Hepatocyte (in vitro differentiated cells): ENCODE measurements at regions not wholly inside any gene's neighbourhood (a gene's known extent, or its start where the extent isn't known, plus 50 kb on each side); places are given as distances from the start of the nearest gene placed in this dataset.

Experiments
- DNase-seq: peaks from one replicate; pipeline ENCODE4 v3.0.0-alpha.2; 2016; ENCODE audit warnings: low spot score
- H2AFZ ChIP-seq: fragments of 200-600 bp; sonication (generic); 2 replicates; pipeline ENCODE4 v1.6.0; 2016; ENCODE audit warnings: antibody characterized with exemption, mild to moderate bottlenecking
- H3K27ac ChIP-seq: fragments of 200-600 bp; sonication (generic); 2 replicates; pipeline ENCODE4 v1.5.1; 2016; ENCODE audit warnings: mild to moderate bottlenecking
- H3K27me3 ChIP-seq: fragments of 200-600 bp; sonication (generic); 2 replicates; pipeline ENCODE4 v1.6.1; 2016
- H3K36me3 ChIP-seq: fragments of 200-600 bp; sonication (generic); replicated peaks from 2 replicates; pipeline ENCODE4 v1.5.1; 2016; ENCODE audit warnings: low read depth; ENCODE audit not compliant: insufficient read depth
- H3K4me1 ChIP-seq: fragments of 200-600 bp; sonication (generic); 2 replicates; pipeline ENCODE4 v1.5.1; 2016; ENCODE audit warnings: mild to moderate bottlenecking, moderate library complexity; ENCODE audit not compliant: insufficient read depth
- H3K4me2 ChIP-seq: fragments of 200-600 bp; sonication (generic); 2 replicates; pipeline ENCODE4 v1.6.0; 2016
- H3K4me3 ChIP-seq: fragments of 200-600 bp; sonication (generic); 2 replicates; pipeline ENCODE4 v1.5.1; 2016; ENCODE audit warnings: mild to moderate bottlenecking
- H3K79me2 ChIP-seq: fragments of 200-600 bp; sonication (generic); 2 replicates; pipeline ENCODE4 v1.6.0; 2017; ENCODE audit warnings: mild to moderate bottlenecking
- H3K9me2 ChIP-seq: fragments of 200-600 bp; sonication (generic); replicated peaks from 2 replicates; pipeline ENCODE4 v1.6.0; 2017; ENCODE audit warnings: mild to moderate bottlenecking; ENCODE audit not compliant: insufficient read depth
- H3K9me3 ChIP-seq: fragments of 200-600 bp; sonication (generic); 2 replicates; pipeline ENCODE4 v1.5.1; 2016; ENCODE audit warnings: low read depth, mild to moderate bottlenecking
- H4K20me1 ChIP-seq: fragments of 200-600 bp; sonication (generic); 2 replicates; pipeline ENCODE4 v1.6.0; 2016; ENCODE audit warnings: mild to moderate bottlenecking; ENCODE audit not compliant: insufficient read depth, poor library complexity, severe bottlenecking
- EZH2 ChIP-seq: fragments of 200-600 bp; sonication (generic); IDR thresholded peaks from 2 replicates; pipeline ENCODE4 v1.6.1; 2016; ENCODE audit warnings: antibody characterized with exemption, mild to moderate bottlenecking, borderline replicate concordance
- EZH2phosphoT487 ChIP-seq: fragments of 200-600 bp; sonication (generic); IDR thresholded peaks from one replicate; pipeline ENCODE4 v1.6.1; 2018; ENCODE audit warnings: antibody characterized with exemption, mild to moderate bottlenecking, low read depth, moderate library complexity; ENCODE audit not compliant: unreplicated experiment, severe bottlenecking
- WGBS: methylation state at CpG from one replicate; pipeline ENCODE4 v1.1.6; 2016; ENCODE audit warnings: low lambda C conversion rate; ENCODE audit errors: missing lambda C conversion rate; 5-methylcytosine and 5-hydroxymethylcytosine counted together
- TF ChIP-seq, protein P1 (sequence below): fragments of 200-600 bp; sonication (generic); IDR thresholded peaks from 2 replicates; pipeline ENCODE4 v1.5.1; 2016; ENCODE audit warnings: antibody characterized with exemption, mild to moderate bottlenecking; ENCODE audit not compliant: poor library complexity

DNA sequence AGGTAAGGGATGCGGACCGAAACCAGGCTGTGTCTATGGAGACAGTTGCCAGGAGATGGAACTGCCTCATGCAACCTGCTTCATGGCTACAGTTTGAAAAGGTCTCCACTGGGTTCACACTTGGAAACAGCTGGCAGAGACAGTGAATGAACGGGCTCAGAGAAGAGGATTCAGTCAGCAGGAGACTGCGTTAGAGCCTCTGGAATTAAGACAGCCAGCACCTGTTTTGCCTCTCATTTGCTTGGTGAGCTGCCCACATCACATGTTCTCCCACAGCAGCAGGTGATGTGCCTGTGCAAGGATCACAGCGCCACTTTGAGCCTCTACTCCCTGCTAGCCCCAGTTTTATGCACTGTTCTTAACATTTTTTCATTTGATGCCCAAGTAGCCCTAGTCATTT, 321.0 kb downstream of the PLPP3 start:
- WGBS = 82% methylated on average over 5 of the region's 5 CpGs
- Histone ChIP-seq H3K36me3 (no peaks in the 10 kb centered on the region), H3K4me1 (no peaks in the 10 kb centered on the region), H4K20me1 (no peaks in the 10 kb centered on the region), H3K9me3 (no peaks in the 10 kb centered on the region), H3K4me3 (no peak overlapping the region), H3K27me3 (no peaks in the 10 kb centered on the region), H3K27ac (no peak overlapping the region), H3K4me2 (no peak overlapping the region), H3K79me2 (no peaks in the 10 kb centered on the region), H2AFZ (no peak overlapping the region), H3K9me2 (no peaks in the 10 kb centered on the region)
- TF ChIP-seq EZH2 (no peak), EZH2phosphoT487 (no peak)
- TF ChIP-seq, protein P1, sequence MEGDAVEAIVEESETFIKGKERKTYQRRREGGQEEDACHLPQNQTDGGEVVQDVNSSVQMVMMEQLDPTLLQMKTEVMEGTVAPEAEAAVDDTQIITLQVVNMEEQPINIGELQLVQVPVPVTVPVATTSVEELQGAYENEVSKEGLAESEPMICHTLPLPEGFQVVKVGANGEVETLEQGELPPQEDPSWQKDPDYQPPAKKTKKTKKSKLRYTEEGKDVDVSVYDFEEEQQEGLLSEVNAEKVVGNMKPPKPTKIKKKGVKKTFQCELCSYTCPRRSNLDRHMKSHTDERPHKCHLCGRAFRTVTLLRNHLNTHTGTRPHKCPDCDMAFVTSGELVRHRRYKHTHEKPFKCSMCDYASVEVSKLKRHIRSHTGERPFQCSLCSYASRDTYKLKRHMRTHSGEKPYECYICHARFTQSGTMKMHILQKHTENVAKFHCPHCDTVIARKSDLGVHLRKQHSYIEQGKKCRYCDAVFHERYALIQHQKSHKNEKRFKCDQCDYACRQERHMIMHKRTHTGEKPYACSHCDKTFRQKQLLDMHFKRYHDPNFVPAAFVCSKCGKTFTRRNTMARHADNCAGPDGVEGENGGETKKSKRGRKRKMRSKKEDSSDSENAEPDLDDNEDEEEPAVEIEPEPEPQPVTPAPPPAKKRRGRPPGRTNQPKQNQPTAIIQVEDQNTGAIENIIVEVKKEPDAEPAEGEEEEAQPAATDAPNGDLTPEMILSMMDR = no peak
- DNase-seq = no peak

DNA sequence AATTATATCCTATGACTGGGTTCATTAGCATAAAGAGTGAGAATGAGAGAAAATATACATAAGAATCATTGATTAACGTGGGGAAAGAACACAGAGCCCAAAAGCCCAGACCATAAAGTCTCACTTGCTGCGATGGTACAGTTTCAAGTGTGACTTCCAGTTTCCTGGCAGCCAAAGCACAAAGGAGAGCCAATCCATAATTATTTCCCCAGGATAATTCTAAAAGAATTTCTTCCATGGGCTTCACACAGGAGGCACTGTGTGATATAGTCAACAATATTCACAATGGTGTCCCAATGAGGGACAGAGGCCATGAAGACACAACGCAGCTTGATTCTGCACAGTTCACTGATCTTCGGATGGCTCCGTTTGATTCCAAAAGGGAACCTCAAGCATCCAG, 321.6 kb downstream of the PLPP3 start:
- 94% methylated on average over 5 of the region's 5 CpGs for WGBS
- Histone ChIP-seq H3K79me2 (no peaks in the 10 kb centered on the region), H3K27me3 (no peaks in the 10 kb centered on the region), H3K4me1 (no peaks in the 10 kb centered on the region), H3K4me2 (no peak overlapping the region), H3K9me3 (no peaks in the 10 kb centered on the region), H4K20me1 (no peaks in the 10 kb centered on the region), H3K9me2 (no peaks in the 10 kb centered on the region), H3K4me3 (no peak overlapping the region), H2AFZ (no peak overlapping the region), H3K36me3 (no peaks in the 10 kb centered on the region), H3K27ac (no peak overlapping the region)
- no peak for DNase-seq
- TF ChIP-seq EZH2 (no peak), EZH2phosphoT487 (no peak)
- TF ChIP-seq, protein P1 = no peak

DNA sequence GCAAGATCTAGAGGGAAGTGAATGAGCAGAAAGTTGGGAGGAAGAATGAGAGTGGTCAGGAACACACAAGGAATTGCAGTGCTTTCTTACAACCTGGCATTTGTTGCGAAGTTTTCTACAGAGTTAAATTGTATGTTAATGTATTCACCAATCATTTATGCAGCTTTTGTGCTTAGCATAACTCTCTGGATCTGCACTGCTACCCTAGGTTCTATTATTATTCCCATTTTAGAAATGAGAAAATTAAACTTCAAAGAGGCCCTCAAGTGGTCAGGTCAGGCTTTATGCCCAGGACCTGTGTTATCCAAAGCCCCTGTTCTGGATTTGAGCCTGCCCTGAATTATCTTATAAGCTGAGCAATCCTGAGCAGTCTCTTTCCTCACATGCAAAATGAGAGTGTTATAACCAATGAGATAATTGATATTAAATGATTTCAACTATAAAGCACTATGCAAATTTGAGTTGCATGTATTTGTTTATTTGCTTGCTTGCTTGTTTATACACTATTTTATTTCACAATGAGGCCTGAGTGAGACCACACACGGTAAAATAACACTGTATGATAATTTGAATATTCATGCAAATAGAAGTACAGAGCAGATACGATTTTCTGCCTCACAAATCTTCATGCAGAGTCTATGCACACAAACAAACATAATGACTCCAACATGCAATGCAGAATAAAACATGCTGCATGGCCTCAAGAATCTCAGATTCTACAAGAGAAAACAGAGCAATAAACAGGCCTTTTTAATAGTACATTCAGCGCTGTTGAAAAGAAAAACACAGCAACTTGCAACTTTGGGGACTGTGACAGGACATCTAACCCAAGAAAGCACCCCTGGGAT, 323.0 kb downstream of the PLPP3 start:
- TF ChIP-seq EZH2phosphoT487 (no peak), EZH2 (no peak)
- TF ChIP-seq, protein P1 = no peak
- Histone ChIP-seq H3K4me3 (no peak overlapping the region), H3K9me3 (no peaks in the 10 kb centered on the region), H3K36me3 (no peaks in the 10 kb centered on the region), H3K4me2 (no peak overlapping the region), H3K27ac (peak overlapping the region; percentile 36), H3K79me2 (no peaks in the 10 kb centered on the region), H3K4me1 (no peaks in the 10 kb centered on the region), H4K20me1 (no peaks in the 10 kb centered on the region), H3K9me2 (no peaks in the 10 kb centered on the region), H2AFZ (no peak overlapping the region), H3K27me3 (no peaks in the 10 kb centered on the region)
- WGBS = 70% methylated on average over 4 of the region's 4 CpGs
- DNase-seq = no peak
